ENCODE measurements at regions not wholly inside any gene's neighbourhood (a gene's known extent, or its start where the extent isn't known, plus 50 kb on each side); places are given as distances from the start of the nearest gene placed in this dataset.

DNA sequence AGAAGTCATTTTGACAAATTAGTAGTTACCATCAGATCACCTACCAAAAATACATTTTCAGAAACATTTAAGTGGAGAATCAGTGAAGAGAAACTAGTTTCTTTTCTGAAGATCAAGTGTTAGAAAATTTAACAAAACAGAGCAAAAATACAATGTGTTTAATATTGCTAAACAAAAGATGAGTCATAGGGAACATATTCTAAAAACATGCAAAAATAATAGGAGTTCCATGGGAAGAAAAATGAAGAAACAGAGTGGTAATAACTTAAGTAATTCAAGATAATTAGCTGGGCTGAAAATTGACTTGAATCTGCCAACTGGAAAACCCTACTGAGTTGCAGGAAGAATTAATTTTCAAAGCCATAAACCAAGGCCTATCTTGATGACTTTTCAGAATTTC is 111.5 kb upstream of the KITLG start:
- TF ChIP-seq, protein P1, sequence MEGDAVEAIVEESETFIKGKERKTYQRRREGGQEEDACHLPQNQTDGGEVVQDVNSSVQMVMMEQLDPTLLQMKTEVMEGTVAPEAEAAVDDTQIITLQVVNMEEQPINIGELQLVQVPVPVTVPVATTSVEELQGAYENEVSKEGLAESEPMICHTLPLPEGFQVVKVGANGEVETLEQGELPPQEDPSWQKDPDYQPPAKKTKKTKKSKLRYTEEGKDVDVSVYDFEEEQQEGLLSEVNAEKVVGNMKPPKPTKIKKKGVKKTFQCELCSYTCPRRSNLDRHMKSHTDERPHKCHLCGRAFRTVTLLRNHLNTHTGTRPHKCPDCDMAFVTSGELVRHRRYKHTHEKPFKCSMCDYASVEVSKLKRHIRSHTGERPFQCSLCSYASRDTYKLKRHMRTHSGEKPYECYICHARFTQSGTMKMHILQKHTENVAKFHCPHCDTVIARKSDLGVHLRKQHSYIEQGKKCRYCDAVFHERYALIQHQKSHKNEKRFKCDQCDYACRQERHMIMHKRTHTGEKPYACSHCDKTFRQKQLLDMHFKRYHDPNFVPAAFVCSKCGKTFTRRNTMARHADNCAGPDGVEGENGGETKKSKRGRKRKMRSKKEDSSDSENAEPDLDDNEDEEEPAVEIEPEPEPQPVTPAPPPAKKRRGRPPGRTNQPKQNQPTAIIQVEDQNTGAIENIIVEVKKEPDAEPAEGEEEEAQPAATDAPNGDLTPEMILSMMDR (conservative IDR thresholded peaks at IDR 0.05; ENCODE audit: low read depth, low read length) = no peak
- no peak for TF ChIP-seq EZH2 (IDR thresholded peaks at IDR 0.05; ENCODE audit: low read length, unreplicated experiment)
